Astrocyte (in vitro differentiated cells and primary cell): ENCODE measurements at regions not wholly inside any gene's neighbourhood (a gene's known extent, or its start where the extent isn't known, plus 50 kb on each side); places are given as distances from the start of the nearest gene placed in this dataset.

ENCODE experiments used
- DNase-seq: peaks from one replicate; pipeline ENCODE4 v3.0.0-alpha.2; 2010; ENCODE audit warnings: low read depth
- FAIRE-seq: peaks from 2 replicates; lab custom pipeline; 2011; peaks lifted over from hg19 to GRCh38; lab: Jason Lieb, UNC
- H2AFZ ChIP-seq: 2 replicates; pipeline ENCODE4 v1.6.0; 2012; ENCODE audit warnings: low read depth, low read length, inconsistent platforms
- H3K27ac ChIP-seq: 2 replicates; pipeline ENCODE4 v1.5.1; 2011; ENCODE audit warnings: low read depth, low read length, inconsistent platforms
- H3K27me3 ChIP-seq: 2 replicates; pipeline ENCODE4 v1.6.0; 2011; ENCODE audit warnings: low read length, inconsistent platforms; ENCODE audit not compliant: insufficient read depth
- H3K36me3 ChIP-seq: 2 replicates; pipeline ENCODE4 v1.5.1; 2011; ENCODE audit warnings: low read length, inconsistent platforms; ENCODE audit not compliant: insufficient read depth
- H3K4me1 ChIP-seq: 2 replicates; pipeline ENCODE4 v1.5.1; 2011; ENCODE audit warnings: low read length, inconsistent platforms; ENCODE audit not compliant: insufficient read depth
- H3K4me2 ChIP-seq: 2 replicates; pipeline ENCODE4 v1.6.0; 2012; ENCODE audit warnings: low read length, inconsistent platforms
- H3K4me3 ChIP-seq: 2 replicates; pipeline ENCODE4 v1.5.1; 2011; ENCODE audit warnings: low read depth, mild to moderate bottlenecking, low read length, inconsistent platforms; ENCODE audit not compliant: insufficient read depth
- H3K79me2 ChIP-seq: 2 replicates; pipeline ENCODE4 v1.6.0; 2012; ENCODE audit warnings: mild to moderate bottlenecking, low read length, inconsistent platforms; ENCODE audit not compliant: insufficient read depth
- H3K9ac ChIP-seq: 2 replicates; pipeline ENCODE4 v1.6.0; 2012; ENCODE audit warnings: mild to moderate bottlenecking, low read length, inconsistent platforms
- H3K9me3 ChIP-seq: 2 replicates; pipeline ENCODE4 v1.5.1; 2012; ENCODE audit warnings: low read depth, mild to moderate bottlenecking, low read length, inconsistent platforms; ENCODE audit not compliant: insufficient read depth
- H4K20me1 ChIP-seq: 2 replicates; pipeline ENCODE4 v1.6.0; 2012; ENCODE audit warnings: low read length, inconsistent platforms; ENCODE audit not compliant: insufficient read depth
- H3K27ac Mint-ChIP-seq: one replicate; pipeline ENCODE4 v1.8.0; 2021; ENCODE audit warnings: mild to moderate bottlenecking, mixed read lengths; ENCODE audit not compliant: unreplicated experiment
- H3K27me3 Mint-ChIP-seq: one replicate; pipeline ENCODE4 v1.8.0; 2021; ENCODE audit warnings: low read depth, mixed read lengths; ENCODE audit not compliant: unreplicated experiment
- H3K36me3 Mint-ChIP-seq: one replicate; pipeline ENCODE4 v1.8.0; 2021; ENCODE audit warnings: low read depth, mixed read lengths; ENCODE audit not compliant: unreplicated experiment
- H3K4me1 Mint-ChIP-seq: one replicate; pipeline ENCODE4 v1.8.0; 2021; ENCODE audit warnings: low read depth, mixed read lengths; ENCODE audit not compliant: unreplicated experiment
- H3K4me3 Mint-ChIP-seq: one replicate; pipeline ENCODE4 v1.8.0; 2021; ENCODE audit warnings: mild to moderate bottlenecking, moderate library complexity, mixed read lengths; ENCODE audit not compliant: unreplicated experiment
- H3K9me3 Mint-ChIP-seq: one replicate; pipeline ENCODE4 v1.8.0; 2021; ENCODE audit warnings: mild to moderate bottlenecking, mixed read lengths; ENCODE audit not compliant: unreplicated experiment
- EZH2 ChIP-seq: IDR thresholded peaks from 2 replicates; pipeline ENCODE4 v1.6.1; 2012; ENCODE audit warnings: mild to moderate bottlenecking, low read length, inconsistent platforms; ENCODE audit not compliant: insufficient read depth
- TF ChIP-seq, protein P1 (sequence below): IDR thresholded peaks from 2 replicates; pipeline ENCODE4 v1.5.1; 2011; ENCODE audit warnings: low read depth, mild to moderate bottlenecking, inconsistent platforms, low read length, moderate library complexity; ENCODE audit not compliant: insufficient read depth

- Histone ChIP-seq H4K20me1 (no peaks in the 10 kb centered on the region), H2AFZ (no peak overlapping the region), H3K9ac (no peak overlapping the region), H3K36me3 (no peaks in the 10 kb centered on the region), H3K4me2 (no peak overlapping the region), H3K79me2 (no peaks in the 10 kb centered on the region), H3K9me3 (peaks cover 3% of the 10 kb centered on the region), H3K27ac (no peak overlapping the region), H3K27me3 (no peaks in the 10 kb centered on the region), H3K4me1 (no peaks in the 10 kb centered on the region), H3K4me3 (no peak overlapping the region)
- Mint-ChIP-seq H3K9me3 (no peaks in the 10 kb centered on the region), H3K4me1 (no peaks in the 10 kb centered on the region), H3K27me3 (no peaks in the 10 kb centered on the region), H3K4me3 (no peak overlapping the region), H3K27ac (no peak overlapping the region), H3K36me3 (no peaks in the 10 kb centered on the region)
- DNase-seq (no peak), FAIRE-seq (no peak)
- TF ChIP-seq, protein P1, sequence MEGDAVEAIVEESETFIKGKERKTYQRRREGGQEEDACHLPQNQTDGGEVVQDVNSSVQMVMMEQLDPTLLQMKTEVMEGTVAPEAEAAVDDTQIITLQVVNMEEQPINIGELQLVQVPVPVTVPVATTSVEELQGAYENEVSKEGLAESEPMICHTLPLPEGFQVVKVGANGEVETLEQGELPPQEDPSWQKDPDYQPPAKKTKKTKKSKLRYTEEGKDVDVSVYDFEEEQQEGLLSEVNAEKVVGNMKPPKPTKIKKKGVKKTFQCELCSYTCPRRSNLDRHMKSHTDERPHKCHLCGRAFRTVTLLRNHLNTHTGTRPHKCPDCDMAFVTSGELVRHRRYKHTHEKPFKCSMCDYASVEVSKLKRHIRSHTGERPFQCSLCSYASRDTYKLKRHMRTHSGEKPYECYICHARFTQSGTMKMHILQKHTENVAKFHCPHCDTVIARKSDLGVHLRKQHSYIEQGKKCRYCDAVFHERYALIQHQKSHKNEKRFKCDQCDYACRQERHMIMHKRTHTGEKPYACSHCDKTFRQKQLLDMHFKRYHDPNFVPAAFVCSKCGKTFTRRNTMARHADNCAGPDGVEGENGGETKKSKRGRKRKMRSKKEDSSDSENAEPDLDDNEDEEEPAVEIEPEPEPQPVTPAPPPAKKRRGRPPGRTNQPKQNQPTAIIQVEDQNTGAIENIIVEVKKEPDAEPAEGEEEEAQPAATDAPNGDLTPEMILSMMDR: no peak
- TF ChIP-seq EZH2: no peak
Measured at GRCh38 chr4:129327637-129328036, 231.7 kb downstream of the C4orf33 start.

DNA sequence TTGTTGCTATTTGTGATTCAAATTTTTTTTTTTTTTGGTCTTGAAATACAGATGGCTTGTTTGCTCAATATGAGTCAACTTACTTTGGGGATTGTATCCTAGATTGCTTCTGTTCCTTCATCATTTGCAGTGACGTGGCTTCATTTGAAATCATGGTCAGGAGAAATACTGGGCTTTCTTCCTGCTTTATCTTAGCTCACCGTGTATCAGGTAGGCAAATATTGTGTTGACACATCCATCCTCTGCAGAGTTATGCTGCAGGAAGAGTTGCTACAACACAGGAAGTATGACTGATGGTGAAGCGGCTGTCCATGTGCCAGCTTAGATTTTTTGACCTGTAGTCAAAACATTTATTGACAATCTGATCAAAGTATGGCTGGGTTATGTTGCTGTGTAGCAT lies 232.2 kb downstream of the C4orf33 start:
- no peak overlapping the region for H3K27ac Mint-ChIP-seq
- H3K4me1 Mint-ChIP-seq: no peaks in the 10 kb centered on the region
- no peak overlapping the region for H3K4me3 ChIP-seq
- TF ChIP-seq, protein P1: no peak
- no peak for TF ChIP-seq EZH2
- H3K27me3 Mint-ChIP-seq: no peaks in the 10 kb centered on the region
- H3K9me3 Mint-ChIP-seq: no peaks in the 10 kb centered on the region
- no peak overlapping the region for H3K4me3 Mint-ChIP-seq
- H2AFZ ChIP-seq: no peak overlapping the region
- no peak overlapping the region for H3K4me2 ChIP-seq
- no peaks in the 10 kb centered on the region for H3K36me3 Mint-ChIP-seq
- peaks cover 3% of the 10 kb centered on the region for H3K9me3 ChIP-seq
- DNase-seq: no peak
- no peaks in the 10 kb centered on the region for H3K36me3 ChIP-seq
- no peak for FAIRE-seq
- H3K4me1 ChIP-seq: no peaks in the 10 kb centered on the region
- H3K79me2 ChIP-seq: no peaks in the 10 kb centered on the region
- H3K9ac ChIP-seq: no peak overlapping the region
- no peaks in the 10 kb centered on the region for H3K27me3 ChIP-seq
- H4K20me1 ChIP-seq: no peaks in the 10 kb centered on the region
- H3K27ac ChIP-seq: no peak overlapping the region

- no peaks in the 10 kb centered on the region for H3K36me3 Mint-ChIP-seq
- Histone ChIP-seq H3K9me3 (peaks cover 3% of the 10 kb centered on the region), H3K4me2 (no peak overlapping the region), H3K79me2 (no peaks in the 10 kb centered on the region), H3K36me3 (no peaks in the 10 kb centered on the region), H3K4me3 (no peak overlapping the region), H2AFZ (no peak overlapping the region), H3K9ac (no peak overlapping the region), H3K4me1 (no peaks in the 10 kb centered on the region), H4K20me1 (no peaks in the 10 kb centered on the region), H3K27me3 (no peaks in the 10 kb centered on the region), H3K27ac (no peak overlapping the region)
- no peaks in the 10 kb centered on the region for H3K27me3 Mint-ChIP-seq
- FAIRE-seq: no peak
- no peak overlapping the region for H3K27ac Mint-ChIP-seq
- no peak overlapping the region for H3K4me3 Mint-ChIP-seq
- TF ChIP-seq, protein P1: no peak
- no peak for DNase-seq
- no peaks in the 10 kb centered on the region for H3K9me3 Mint-ChIP-seq
- H3K4me1 Mint-ChIP-seq: no peaks in the 10 kb centered on the region
Measured at GRCh38 chr4:129334136-129334535, 238.2 kb downstream of the C4orf33 start.
